ENCODE measurements at regions not wholly inside any gene's neighbourhood (a gene's known extent, or its start where the extent isn't known, plus 50 kb on each side); places are given as distances from the start of the nearest gene placed in this dataset.

DNA sequence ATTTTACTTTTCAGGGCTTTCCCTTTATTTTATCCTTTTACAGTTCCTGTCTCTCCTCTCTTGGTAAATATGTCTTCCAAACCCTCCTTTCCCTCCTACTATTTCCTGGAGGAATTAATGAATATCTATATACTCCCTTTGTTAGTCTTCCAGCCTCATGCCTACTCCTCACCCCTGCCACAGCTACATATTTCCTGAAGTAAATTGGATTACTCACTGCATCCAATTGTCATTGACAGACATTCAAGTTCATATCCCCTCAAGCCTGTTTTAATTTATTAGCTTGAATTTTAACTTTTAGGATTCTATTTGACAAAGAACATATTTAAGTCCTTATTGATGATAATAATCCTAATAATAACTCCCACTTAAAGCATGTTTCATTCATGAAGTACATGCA, 314.5 kb downstream of the TMEM161B start:
- Mint-ChIP-seq H3K4me3 (no peak overlapping the region), H3K27ac (no peak overlapping the region), H3K36me3 (ENCODE audit: low read depth) (no peaks in the 10 kb centered on the region), H3K4me1 (ENCODE audit: low read depth) (no peaks in the 10 kb centered on the region), H3K27me3 (ENCODE audit: low read depth) (no peaks in the 10 kb centered on the region), H3K9me3 (no peaks in the 10 kb centered on the region)
- no peak for DNase-seq (ENCODE audit: low spot score)

DNA sequence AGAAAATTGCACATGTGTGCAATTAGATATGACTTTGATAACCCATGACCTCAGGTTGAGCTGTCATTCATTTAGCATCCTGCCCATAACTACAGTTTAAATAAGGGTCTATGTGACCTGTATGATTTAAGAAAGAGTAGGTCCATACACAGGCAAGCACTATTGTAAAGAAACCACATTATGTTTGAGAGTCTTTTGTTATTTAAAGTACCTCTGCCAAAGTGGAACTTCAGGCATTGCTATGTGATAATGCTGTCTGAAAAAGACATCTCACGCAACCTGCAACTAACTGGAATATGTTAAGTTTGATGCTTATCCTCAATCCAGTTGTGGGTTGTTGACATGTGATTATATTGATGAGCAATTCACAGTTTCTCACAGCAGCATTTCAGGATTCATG, 317.0 kb downstream of the TMEM161B start:
- H3K36me3 Mint-ChIP-seq (ENCODE audit: low read depth), result no peaks in the 10 kb centered on the region
- H3K4me3 Mint-ChIP-seq, result no peak overlapping the region
- no peak for DNase-seq (ENCODE audit: low spot score)
- no peaks in the 10 kb centered on the region for H3K27me3 Mint-ChIP-seq (ENCODE audit: low read depth)
- no peaks in the 10 kb centered on the region for H3K4me1 Mint-ChIP-seq (ENCODE audit: low read depth)
- H3K9me3 Mint-ChIP-seq, result no peaks in the 10 kb centered on the region
- H3K27ac Mint-ChIP-seq, result no peak overlapping the region

- DNase-seq (ENCODE audit: low spot score), result no peak
- H3K4me1 Mint-ChIP-seq (ENCODE audit: low read depth), result no peaks in the 10 kb centered on the region
- no peak overlapping the region for H3K4me3 Mint-ChIP-seq
- H3K36me3 Mint-ChIP-seq (ENCODE audit: low read depth), result no peaks in the 10 kb centered on the region
- H3K9me3 Mint-ChIP-seq, result no peaks in the 10 kb centered on the region
- H3K27me3 Mint-ChIP-seq (ENCODE audit: low read depth), result no peaks in the 10 kb centered on the region
- H3K27ac Mint-ChIP-seq, result no peak overlapping the region
These were observed 318.7 kb downstream of the TMEM161B start for GRCh38 chr5:87949676-87950631.

DNA sequence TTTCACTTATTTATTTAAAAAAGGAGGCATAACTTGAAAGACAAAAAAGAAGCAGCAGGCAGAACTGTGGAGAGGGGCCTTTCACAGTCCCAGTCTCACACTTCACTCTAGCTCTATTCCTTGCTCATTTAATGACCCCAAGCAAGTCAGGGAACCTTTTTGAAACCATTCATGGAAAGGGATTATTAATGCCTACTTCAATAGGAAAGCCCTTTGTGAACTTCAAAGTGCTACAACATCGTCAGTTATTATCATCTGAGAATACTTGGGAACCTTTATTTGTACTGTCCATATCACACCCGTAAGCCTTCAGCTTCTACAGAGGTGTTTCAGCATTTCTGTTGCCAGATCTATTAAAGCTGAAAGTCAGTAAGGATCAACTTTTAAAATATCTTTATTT, 320.2 kb downstream of the TMEM161B start:
- Mint-ChIP-seq H3K4me3 (no peak overlapping the region), H3K27ac (no peak overlapping the region), H3K9me3 (no peaks in the 10 kb centered on the region), H3K27me3 (ENCODE audit: low read depth) (no peaks in the 10 kb centered on the region), H3K36me3 (ENCODE audit: low read depth) (no peaks in the 10 kb centered on the region), H3K4me1 (ENCODE audit: low read depth) (no peaks in the 10 kb centered on the region)
- DNase-seq (ENCODE audit: low spot score), result no peak

GRCh38 chr5:87946271-87946670, 322.4 kb downstream of the TMEM161B start:
- no peak for DNase-seq (ENCODE audit: low spot score)
- Mint-ChIP-seq H3K9me3 (no peaks in the 10 kb centered on the region), H3K36me3 (ENCODE audit: low read depth) (no peaks in the 10 kb centered on the region), H3K27me3 (ENCODE audit: low read depth) (no peaks in the 10 kb centered on the region), H3K27ac (no peak overlapping the region), H3K4me1 (ENCODE audit: low read depth) (no peaks in the 10 kb centered on the region), H3K4me3 (no peak overlapping the region)

GRCh38 chr5:87945286-87945650, 323.4 kb downstream of the TMEM161B start:
- no peak for DNase-seq (ENCODE audit: low spot score)
- no peak overlapping the region for H3K27ac Mint-ChIP-seq
- H3K36me3 Mint-ChIP-seq (ENCODE audit: low read depth), result no peaks in the 10 kb centered on the region
- H3K27me3 Mint-ChIP-seq (ENCODE audit: low read depth), result no peaks in the 10 kb centered on the region
- no peaks in the 10 kb centered on the region for H3K9me3 Mint-ChIP-seq
- no peak overlapping the region for H3K4me3 Mint-ChIP-seq
- no peaks in the 10 kb centered on the region for H3K4me1 Mint-ChIP-seq (ENCODE audit: low read depth)

DNA sequence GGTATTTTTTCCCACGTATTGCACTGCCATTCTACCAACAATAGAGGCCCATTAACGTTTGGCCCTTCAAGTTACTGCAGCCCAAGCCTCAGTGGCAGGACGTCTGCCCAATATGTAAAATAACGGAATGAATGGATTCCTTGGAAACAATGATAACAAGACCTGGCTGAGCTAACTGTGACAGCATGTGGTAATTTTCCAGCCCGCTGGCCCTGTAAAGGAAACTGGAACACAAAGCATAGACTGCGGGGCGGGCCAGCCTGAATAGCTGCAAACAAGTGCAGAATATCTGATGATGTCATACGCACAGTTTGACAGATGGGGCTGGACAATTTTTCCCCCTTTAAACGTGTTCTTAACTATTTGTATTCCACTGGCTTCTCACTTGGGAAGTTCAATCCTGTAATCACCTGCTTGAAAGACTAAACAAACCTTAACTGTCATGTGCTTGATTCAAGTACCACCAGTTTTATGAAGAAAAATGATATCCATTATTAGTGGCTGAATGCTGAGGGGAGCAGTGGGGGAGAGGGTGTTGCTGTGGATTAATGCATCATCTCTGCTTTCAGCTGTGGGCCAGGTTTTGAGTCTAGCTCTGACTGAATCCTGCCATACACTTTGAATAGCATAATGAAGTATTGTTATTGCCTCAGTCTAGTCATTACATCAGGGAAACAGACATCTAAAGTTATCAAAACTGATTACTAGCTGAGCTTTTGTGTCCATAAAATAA, 323.9 kb downstream of the TMEM161B start:
- Mint-ChIP-seq H3K27ac (no peak overlapping the region), H3K9me3 (no peaks in the 10 kb centered on the region), H3K36me3 (ENCODE audit: low read depth) (no peaks in the 10 kb centered on the region), H3K4me3 (no peak overlapping the region), H3K4me1 (ENCODE audit: low read depth) (no peaks in the 10 kb centered on the region), H3K27me3 (ENCODE audit: low read depth) (no peaks in the 10 kb centered on the region)
- no peak for DNase-seq (ENCODE audit: low spot score)

DNA sequence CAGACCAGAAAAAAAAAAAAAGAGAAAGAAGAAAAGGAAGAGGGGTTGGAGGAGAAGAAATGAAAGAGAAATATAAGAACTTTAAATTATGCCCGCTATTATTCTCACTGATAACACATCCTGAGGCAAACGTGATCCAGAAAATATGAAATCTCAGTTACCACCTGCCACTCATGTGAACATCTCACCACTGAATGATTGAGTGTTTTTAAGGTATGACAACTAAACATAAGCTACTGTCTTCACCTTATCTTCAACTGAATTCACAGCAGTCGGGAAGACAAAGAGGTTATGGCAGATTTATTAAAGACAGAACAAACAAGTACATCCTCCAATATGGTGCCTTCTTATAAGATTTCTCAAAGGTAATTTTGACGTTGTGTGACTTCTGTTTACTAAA, 327.9 kb downstream of the TMEM161B start:
- Mint-ChIP-seq H3K27ac (no peak overlapping the region), H3K4me3 (no peak overlapping the region)

DNA sequence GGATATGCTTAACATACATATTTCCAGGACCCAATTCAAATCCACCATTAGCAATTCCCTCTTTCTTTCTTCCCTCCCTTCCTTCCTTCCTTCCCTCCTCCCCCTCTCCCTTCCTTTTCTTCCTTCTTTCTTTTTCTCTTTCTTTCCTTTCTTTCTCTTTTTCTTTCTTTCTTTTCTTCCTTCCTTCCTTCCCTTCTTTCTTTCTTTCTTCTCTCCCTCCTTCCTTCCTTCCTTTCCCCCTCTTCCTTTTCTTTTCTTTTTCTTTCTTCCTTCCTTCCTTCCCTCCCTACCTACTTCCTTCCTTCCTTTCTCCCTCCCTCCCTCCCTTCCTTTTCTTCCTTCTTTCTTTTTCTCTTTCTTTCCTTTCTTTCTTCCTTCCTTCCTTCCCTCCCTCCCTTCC, 332.0 kb downstream of the TMEM161B start:
- H3K27ac Mint-ChIP-seq, result no peak overlapping the region
- H3K27me3 Mint-ChIP-seq (ENCODE audit: low read depth), result no peaks in the 10 kb centered on the region
- no peak for DNase-seq (ENCODE audit: low spot score)
- no peaks in the 10 kb centered on the region for H3K9me3 Mint-ChIP-seq
- no peaks in the 10 kb centered on the region for H3K36me3 Mint-ChIP-seq (ENCODE audit: low read depth)
- H3K4me3 Mint-ChIP-seq, result no peak overlapping the region
- no peaks in the 10 kb centered on the region for H3K4me1 Mint-ChIP-seq (ENCODE audit: low read depth)

More for the DNA sequence above, 327.9 kb downstream of the TMEM161B start:
- Mint-ChIP-seq H3K4me1 (ENCODE audit: low read depth) (no peaks in the 10 kb centered on the region), H3K36me3 (ENCODE audit: low read depth) (no peaks in the 10 kb centered on the region), H3K27me3 (ENCODE audit: low read depth) (no peaks in the 10 kb centered on the region), H3K9me3 (no peaks in the 10 kb centered on the region)
- DNase-seq (ENCODE audit: low spot score), result no peak

DNA sequence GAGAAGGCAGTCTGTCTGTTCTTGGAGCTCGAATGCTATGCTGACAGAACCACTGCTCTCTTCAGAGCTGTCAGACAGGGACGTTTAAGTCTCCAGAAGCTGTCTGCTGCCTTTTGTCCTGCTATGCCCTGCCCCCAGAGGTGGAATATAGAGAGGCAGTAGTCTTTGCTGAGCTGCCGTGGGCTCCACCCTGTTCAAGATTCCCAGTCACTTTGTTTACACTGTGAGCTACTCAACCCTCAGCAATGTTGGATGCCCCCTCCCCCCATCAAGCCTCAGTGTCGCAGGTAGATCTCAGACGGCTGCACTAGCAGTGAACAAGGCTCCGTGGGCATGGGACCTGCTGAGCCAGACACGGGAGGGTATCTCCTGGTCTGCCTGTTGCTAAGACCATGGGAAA, 344.2 kb downstream of the TMEM161B start:
- Mint-ChIP-seq H3K4me3 (no peak overlapping the region), H3K36me3 (ENCODE audit: low read depth) (no peaks in the 10 kb centered on the region), H3K4me1 (ENCODE audit: low read depth) (no peaks in the 10 kb centered on the region), H3K27ac (no peak overlapping the region), H3K27me3 (ENCODE audit: low read depth) (no peaks in the 10 kb centered on the region), H3K9me3 (no peaks in the 10 kb centered on the region)
- DNase-seq (ENCODE audit: low spot score), result no peak

- Mint-ChIP-seq H3K27ac (no peak overlapping the region), H3K36me3 (ENCODE audit: low read depth) (no peaks in the 10 kb centered on the region), H3K27me3 (ENCODE audit: low read depth) (no peaks in the 10 kb centered on the region), H3K4me1 (ENCODE audit: low read depth) (no peaks in the 10 kb centered on the region), H3K9me3 (no peaks in the 10 kb centered on the region), H3K4me3 (no peak overlapping the region)
- DNase-seq (ENCODE audit: low spot score), result no peak
These were observed 352.3 kb downstream of the TMEM161B start for GRCh38 chr5:87916320-87916719.

GRCh38 chr5:87912419-87912818, 356.2 kb downstream of the TMEM161B start:
- no peak overlapping the region for H3K27ac Mint-ChIP-seq
- no peaks in the 10 kb centered on the region for H3K9me3 Mint-ChIP-seq
- no peaks in the 10 kb centered on the region for H3K4me1 Mint-ChIP-seq (ENCODE audit: low read depth)
- no peaks in the 10 kb centered on the region for H3K27me3 Mint-ChIP-seq (ENCODE audit: low read depth)
- no peaks in the 10 kb centered on the region for H3K36me3 Mint-ChIP-seq (ENCODE audit: low read depth)
- no peak for DNase-seq (ENCODE audit: low spot score)
- H3K4me3 Mint-ChIP-seq, result no peak overlapping the region

DNA sequence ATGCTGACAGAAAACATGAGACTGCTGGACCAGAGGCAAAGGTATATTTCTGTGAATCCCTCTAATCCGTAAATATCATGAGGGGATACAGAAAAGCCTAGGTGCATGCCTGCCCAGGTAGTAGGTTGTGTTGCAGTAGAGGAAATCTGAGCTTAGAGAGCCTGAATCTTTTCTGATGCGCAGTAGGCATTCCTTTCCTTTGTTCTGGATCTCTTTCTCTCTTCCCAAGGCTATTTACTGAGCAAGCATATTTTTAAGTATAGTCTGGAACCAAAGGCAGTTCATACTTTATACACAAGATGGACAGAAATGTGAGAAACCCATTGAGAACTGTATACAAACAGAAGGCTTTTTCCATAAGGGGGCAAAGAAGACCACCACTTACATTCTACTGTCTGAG, 359.3 kb downstream of the TMEM161B start:
- H3K9me3 Mint-ChIP-seq, result no peaks in the 10 kb centered on the region
- H3K27me3 Mint-ChIP-seq (ENCODE audit: low read depth), result no peaks in the 10 kb centered on the region
- H3K36me3 Mint-ChIP-seq (ENCODE audit: low read depth), result no peaks in the 10 kb centered on the region
- DNase-seq (ENCODE audit: low spot score), result no peak
- H3K27ac Mint-ChIP-seq, result no peak overlapping the region
- H3K4me3 Mint-ChIP-seq, result no peak overlapping the region
- no peaks in the 10 kb centered on the region for H3K4me1 Mint-ChIP-seq (ENCODE audit: low read depth)

GRCh38 chr5:87906962-87907361, 361.7 kb downstream of the TMEM161B start:
- no peaks in the 10 kb centered on the region for H3K9me3 Mint-ChIP-seq
- no peak for DNase-seq (ENCODE audit: low spot score)
- H3K27ac Mint-ChIP-seq, result no peak overlapping the region
- no peaks in the 10 kb centered on the region for H3K27me3 Mint-ChIP-seq (ENCODE audit: low read depth)
- H3K4me1 Mint-ChIP-seq (ENCODE audit: low read depth), result no peaks in the 10 kb centered on the region
- H3K36me3 Mint-ChIP-seq (ENCODE audit: low read depth), result no peaks in the 10 kb centered on the region
- H3K4me3 Mint-ChIP-seq, result no peak overlapping the region

Data from T-helper 2 cell treated with Interferon-gamma antibody and Interleukin-4, amounts not matched to agents 5 μg/mL and 100 μg/mL, for 36 hours (primary cell).